ENCODE measurements at regions not wholly inside any gene's neighbourhood (a gene's known extent, or its start where the extent isn't known, plus 50 kb on each side); places are given as distances from the start of the nearest gene placed in this dataset.

DNA sequence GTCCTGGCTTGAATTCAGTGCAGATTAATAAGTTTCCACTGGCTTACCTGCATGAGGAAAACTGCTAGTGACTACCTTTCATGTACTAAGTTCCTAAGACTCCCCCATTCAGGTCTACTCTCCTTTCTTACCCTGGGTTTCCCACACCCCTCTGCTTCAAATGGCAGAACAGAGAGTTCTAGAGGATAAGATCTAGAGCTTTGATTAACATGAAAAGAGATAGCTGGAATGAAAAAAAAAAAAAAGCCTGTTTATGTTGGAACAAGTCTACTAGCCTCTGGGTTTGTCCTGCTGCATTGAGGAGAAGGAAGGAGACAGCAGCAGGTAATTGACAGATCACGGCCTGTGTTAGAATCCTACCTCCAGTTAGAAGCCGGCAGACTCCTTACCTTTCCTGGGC, 201.4 kb upstream of the SOX4 start:
- TF ChIP-seq, protein P1, sequence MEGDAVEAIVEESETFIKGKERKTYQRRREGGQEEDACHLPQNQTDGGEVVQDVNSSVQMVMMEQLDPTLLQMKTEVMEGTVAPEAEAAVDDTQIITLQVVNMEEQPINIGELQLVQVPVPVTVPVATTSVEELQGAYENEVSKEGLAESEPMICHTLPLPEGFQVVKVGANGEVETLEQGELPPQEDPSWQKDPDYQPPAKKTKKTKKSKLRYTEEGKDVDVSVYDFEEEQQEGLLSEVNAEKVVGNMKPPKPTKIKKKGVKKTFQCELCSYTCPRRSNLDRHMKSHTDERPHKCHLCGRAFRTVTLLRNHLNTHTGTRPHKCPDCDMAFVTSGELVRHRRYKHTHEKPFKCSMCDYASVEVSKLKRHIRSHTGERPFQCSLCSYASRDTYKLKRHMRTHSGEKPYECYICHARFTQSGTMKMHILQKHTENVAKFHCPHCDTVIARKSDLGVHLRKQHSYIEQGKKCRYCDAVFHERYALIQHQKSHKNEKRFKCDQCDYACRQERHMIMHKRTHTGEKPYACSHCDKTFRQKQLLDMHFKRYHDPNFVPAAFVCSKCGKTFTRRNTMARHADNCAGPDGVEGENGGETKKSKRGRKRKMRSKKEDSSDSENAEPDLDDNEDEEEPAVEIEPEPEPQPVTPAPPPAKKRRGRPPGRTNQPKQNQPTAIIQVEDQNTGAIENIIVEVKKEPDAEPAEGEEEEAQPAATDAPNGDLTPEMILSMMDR (IDR thresholded peaks at IDR 0.05), result no peak
- Histone ChIP-seq H3K36me3 (no peaks in the 10 kb centered on the region), H3K9me3 (no peaks in the 10 kb centered on the region), H3K4me1 (no peaks in the 10 kb centered on the region), H3K4me3 (no peak overlapping the region), H3K27me3 (no peaks in the 10 kb centered on the region), H3K27ac (no peak overlapping the region)
- intact Hi-C loops (cut with DNase I), result no loop called here
- no peak for DNase-seq
- ATAC-seq, result no peak

DNA sequence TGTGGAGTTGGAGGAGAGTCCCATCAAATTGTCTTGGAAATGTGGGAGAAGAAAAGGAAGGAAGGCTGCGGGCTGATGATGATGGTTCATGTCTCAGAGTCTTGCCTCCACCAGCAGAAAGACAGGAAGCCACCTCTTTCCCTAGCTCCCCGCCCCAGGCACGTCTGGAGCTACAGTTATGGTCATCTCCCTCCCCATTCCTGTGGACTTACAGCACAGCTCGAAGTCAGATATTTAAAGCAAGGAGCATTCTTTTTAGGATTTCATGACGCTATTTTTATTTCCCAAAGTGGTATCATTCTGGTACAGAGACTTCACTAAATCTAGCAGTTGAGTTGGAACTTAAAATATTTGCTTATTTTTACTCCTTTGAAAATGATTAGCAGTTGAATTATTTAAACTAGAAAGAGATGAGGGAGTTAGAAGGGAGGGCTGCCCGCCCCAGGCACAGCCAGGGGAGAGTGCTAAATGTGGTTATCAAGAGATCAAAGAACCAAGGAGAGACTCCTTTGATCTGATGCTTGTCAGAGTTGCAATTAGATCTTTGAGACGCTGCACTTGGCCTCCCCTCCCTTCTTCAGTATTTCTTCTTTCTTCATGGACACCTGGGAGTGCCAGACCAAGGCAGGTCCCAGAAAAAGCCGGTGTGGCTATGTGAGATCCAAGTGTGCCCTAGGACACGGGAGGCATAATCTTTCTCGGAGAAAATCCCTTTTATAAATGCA, 199.9 kb upstream of the SOX4 start:
- Histone ChIP-seq H3K4me3 (no peak overlapping the region), H3K27me3 (no peaks in the 10 kb centered on the region), H3K36me3 (no peaks in the 10 kb centered on the region), H3K27ac (no peak overlapping the region), H3K9me3 (no peaks in the 10 kb centered on the region), H3K4me1 (no peaks in the 10 kb centered on the region)
- intact Hi-C loops (cut with DNase I), result no loop called here
- ATAC-seq, result no peak
- no peak for DNase-seq
- TF ChIP-seq, protein P1 (IDR thresholded peaks at IDR 0.05), result no peak

DNA sequence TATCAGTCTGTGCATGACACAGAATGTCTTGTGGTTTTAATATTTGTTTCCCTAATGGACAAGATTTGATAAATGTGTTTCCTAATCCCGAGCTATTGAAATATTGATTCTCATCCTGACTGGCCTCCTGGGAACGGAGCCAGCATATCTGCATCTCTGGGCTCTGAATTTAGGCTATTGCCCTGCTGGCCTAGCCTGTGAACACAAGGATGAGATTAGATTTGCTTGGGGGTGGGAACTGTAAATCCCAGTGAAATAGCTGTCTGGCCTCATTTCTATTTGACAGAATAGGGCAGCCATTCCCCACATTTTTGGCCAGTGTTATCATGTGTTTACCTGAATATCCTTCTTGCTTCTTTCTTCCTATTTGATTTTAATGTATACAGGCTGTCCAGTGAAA, 198.4 kb upstream of the SOX4 start:
- DNase-seq, result no peak
- intact Hi-C loops (cut with DNase I), result no loop called here
- Histone ChIP-seq H3K27ac (no peak overlapping the region), H3K36me3 (no peaks in the 10 kb centered on the region), H3K4me1 (no peaks in the 10 kb centered on the region), H3K4me3 (no peak overlapping the region), H3K9me3 (no peaks in the 10 kb centered on the region), H3K27me3 (no peaks in the 10 kb centered on the region)
- no peak for ATAC-seq
- TF ChIP-seq, protein P1 (IDR thresholded peaks at IDR 0.05), result no peak

DNA sequence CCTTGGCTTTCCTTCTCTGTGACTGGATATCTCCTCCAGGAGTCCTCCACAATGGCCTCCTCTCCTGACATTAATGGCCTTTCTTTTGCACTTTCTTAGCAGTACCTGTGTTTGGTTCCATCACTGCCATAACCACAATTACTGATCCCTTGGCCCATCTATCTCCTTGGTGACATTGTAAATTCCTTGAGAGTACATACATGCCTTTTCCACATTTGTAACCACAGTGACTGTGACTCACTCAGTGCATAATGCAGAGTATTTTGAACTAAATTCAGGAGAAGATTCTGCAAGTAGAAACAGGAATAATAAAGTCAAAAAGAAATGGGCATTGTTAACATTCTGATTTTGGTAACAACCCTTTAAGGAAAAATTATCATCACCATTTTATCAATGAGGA, 197.2 kb upstream of the SOX4 start:
- Histone ChIP-seq H3K36me3 (no peaks in the 10 kb centered on the region), H3K27ac (no peak overlapping the region), H3K4me1 (no peaks in the 10 kb centered on the region), H3K27me3 (no peaks in the 10 kb centered on the region), H3K9me3 (no peaks in the 10 kb centered on the region), H3K4me3 (no peak overlapping the region)
- no peak for ATAC-seq
- intact Hi-C loops (cut with DNase I), result no loop called here
- TF ChIP-seq, protein P1 (IDR thresholded peaks at IDR 0.05), result no peak
- no peak for DNase-seq

DNA sequence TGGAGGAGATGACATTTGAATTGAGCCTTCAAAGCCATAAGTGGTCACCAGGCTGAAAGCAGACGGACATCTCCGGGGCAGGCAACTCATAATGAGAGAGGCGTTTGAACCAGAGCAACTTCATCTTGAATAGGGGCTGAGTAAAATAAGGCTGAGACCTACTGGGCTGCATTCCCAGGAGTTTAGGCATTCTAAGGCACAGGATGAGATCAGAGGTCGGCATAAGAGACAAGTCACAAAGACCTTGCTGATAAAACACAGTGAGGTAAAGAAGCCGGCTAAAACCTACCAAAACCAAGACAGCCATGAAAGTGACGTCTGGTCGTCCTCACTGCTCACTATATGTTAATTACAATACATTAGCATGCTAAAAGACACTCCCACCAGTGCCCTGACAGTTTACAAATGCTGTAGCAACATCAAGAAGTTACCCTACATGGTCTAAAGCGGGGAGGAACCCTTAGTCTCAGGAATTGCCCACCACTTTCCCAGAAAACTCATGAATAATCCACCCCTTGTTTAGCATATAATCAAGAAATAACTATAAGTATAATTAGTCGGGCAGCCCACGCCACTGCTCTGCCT, 194.7 kb upstream of the SOX4 start:
- Histone ChIP-seq H3K4me1 (no peaks in the 10 kb centered on the region), H3K27me3 (no peaks in the 10 kb centered on the region), H3K9me3 (no peaks in the 10 kb centered on the region), H3K4me3 (no peak overlapping the region), H3K27ac (no peak overlapping the region), H3K36me3 (no peaks in the 10 kb centered on the region)
- DNase-seq (no peak), ATAC-seq (no peak)
- TF ChIP-seq, protein P1 (IDR thresholded peaks at IDR 0.05), result no peak
- intact Hi-C loops (cut with DNase I), result no loop called here

Data from left lung (tissue), 4 donors.